ENCODE measurements at regions not wholly inside any gene's neighbourhood (a gene's known extent, or its start where the extent isn't known, plus 50 kb on each side); places are given as distances from the start of the nearest gene placed in this dataset.
"Not testable (repeated sequence)": the region's sequence is repeated elsewhere in the genome, so short reads cannot be mapped to it uniquely, and the experiment has no call there.

DNA sequence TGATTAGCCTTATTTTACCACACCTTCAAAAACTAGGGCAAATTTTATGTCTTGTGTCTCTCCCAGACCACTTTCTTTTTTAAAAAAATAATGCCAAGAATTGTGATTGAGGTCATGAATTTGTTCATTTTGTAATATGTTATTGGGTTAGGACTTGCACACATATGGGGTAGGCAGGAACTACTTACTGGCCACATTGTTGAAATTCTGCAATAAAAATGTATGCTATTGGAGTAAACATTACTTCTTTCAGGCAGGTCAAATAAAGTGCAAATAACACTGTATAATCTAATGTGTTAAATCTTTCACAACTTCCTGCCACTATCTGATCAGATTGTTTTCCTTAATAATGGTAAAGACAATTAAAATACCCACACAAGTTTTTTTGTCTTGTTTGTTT is 166.6 kb upstream of the COL11A1 start:
- H3K9me3 Mint-ChIP-seq (ENCODE audit: low read depth), result peaks cover 4% of the 10 kb centered on the region
- DNase-seq (no peak), ATAC-seq (no peak)
- ChIA-PET CTCF (no interaction called here), POLR2A (no interaction called here)
- H3K4me3 Mint-ChIP-seq, result no peak overlapping the region
- intact Hi-C loops (cut with DNase I, micrococcal nuclease), result no loop called here
- no peak overlapping the region for H3K27ac Mint-ChIP-seq
- H3K27me3 Mint-ChIP-seq, result no peaks in the 10 kb centered on the region
- H3K36me3 Mint-ChIP-seq (ENCODE audit: low read depth), result no peaks in the 10 kb centered on the region
- no peaks in the 10 kb centered on the region for H3K4me1 Mint-ChIP-seq

DNA sequence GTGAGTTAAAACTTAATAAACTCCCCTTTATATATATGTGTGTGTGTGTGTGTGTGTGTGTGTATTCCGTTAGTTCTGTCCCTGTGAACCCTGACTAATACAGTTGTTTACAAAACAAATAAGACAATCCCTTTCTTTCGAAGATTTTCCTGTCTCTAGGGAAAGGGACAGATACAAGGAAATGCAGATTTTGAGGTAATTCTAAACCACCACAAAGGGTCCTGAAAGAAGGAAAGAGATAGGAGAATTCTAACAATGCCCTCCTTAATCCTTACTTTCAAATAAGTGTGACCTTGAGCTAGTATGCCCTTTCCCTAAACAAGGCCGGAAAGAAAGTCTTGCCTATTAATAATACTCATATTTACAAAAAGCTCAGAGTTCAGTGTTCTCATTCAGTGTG is 164.8 kb upstream of the COL11A1 start:
- ATAC-seq (no peak), DNase-seq (no peak)
- POLR2A ChIA-PET, result no interaction called here
- Mint-ChIP-seq H3K4me3 (no peak overlapping the region), H3K27me3 (no peaks in the 10 kb centered on the region), H3K36me3 (ENCODE audit: low read depth) (no peaks in the 10 kb centered on the region), H3K27ac (no peak overlapping the region), H3K9me3 (ENCODE audit: low read depth) (peaks cover 4% of the 10 kb centered on the region), H3K4me1 (no peaks in the 10 kb centered on the region)
- intact Hi-C loops (cut with DNase I, micrococcal nuclease), result no loop called here
- CTCF ChIA-PET, result no interaction called here

DNA sequence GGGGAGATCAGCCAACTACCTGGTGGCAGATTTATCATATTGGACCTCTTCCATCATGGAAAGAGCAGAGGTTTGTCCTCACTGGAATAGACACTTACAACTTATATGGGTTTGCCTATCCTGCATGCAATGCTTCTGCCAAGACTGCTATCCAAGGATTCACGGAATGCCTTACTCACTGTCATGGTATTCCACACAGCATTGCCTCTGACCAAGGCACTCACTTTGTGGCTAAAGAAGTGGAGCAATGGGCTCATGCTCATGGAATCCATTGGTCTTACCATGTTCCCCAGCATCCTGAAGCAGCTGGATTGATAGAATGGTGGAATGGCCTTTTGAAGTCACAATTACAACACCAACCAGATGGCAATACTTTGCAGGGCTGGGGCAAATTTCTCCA is 163.1 kb upstream of the COL11A1 start:
- H3K4me1 Mint-ChIP-seq; intact Hi-C loops (cut with DNase I, micrococcal nuclease); H3K9me3 Mint-ChIP-seq (ENCODE audit: low read depth); POLR2A ChIA-PET; H3K27ac Mint-ChIP-seq; DNase-seq; CTCF ChIA-PET; H3K27me3 Mint-ChIP-seq; H3K36me3 Mint-ChIP-seq (ENCODE audit: low read depth); H3K4me3 Mint-ChIP-seq; ATAC-seq: not testable (repeated sequence)

DNA sequence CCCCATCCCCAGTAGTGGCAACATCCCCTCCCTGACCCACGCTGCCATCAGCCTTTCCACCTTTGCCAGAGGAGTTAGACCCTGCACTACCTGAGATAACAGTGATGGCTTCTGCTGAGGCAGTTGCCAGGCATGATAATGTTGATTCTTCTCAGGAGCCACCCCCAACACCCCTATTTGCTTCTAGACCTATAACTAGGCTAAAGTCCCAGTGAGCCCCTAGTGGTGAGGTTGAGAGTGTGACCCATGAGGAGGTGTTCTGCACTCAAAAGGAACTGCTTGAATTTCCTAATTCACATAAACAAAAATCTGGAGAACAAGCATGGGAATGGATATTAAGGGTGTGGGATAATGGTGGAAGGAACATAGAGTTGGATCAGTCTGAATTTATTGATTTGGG is 159.6 kb upstream of the COL11A1 start:
- Mint-ChIP-seq H3K9me3 (ENCODE audit: low read depth) (peaks cover 4% of the 10 kb centered on the region), H3K4me1 (no peaks in the 10 kb centered on the region), H3K27me3 (no peaks in the 10 kb centered on the region), H3K36me3 (ENCODE audit: low read depth) (no peaks in the 10 kb centered on the region), H3K4me3 (no peak overlapping the region), H3K27ac (no peak overlapping the region)
- POLR2A ChIA-PET, result no interaction called here
- no peak for ATAC-seq
- intact Hi-C loops (cut with DNase I, micrococcal nuclease), result no loop called here
- DNase-seq, result no peak
- CTCF ChIA-PET, result no interaction called here

DNA sequence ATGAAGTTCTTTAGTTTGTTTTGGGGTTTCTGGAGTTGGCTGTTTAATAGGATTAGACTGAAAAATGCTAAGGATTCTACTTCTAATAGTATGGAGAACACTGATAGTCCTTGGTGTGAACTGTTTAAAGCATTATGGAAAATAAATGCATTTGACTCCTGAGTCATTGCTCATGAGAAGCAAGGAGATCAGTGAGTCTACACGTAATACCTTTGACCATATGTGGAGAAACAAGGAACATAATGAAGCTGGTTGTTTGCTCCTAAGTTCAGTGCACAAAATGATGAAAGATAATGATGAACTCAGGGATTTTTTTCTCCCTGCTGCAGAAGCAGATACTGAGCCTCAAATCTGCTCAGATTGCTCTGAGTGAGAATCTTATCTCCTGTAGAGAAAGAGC is 158.9 kb upstream of the COL11A1 start:
- no peaks in the 10 kb centered on the region for H3K4me1 Mint-ChIP-seq
- no peaks in the 10 kb centered on the region for H3K27me3 Mint-ChIP-seq
- no peaks in the 10 kb centered on the region for H3K36me3 Mint-ChIP-seq (ENCODE audit: low read depth)
- CTCF ChIA-PET, result no interaction called here
- no peak for DNase-seq
- no peak for ATAC-seq
- H3K9me3 Mint-ChIP-seq (ENCODE audit: low read depth), result peaks cover 5% of the 10 kb centered on the region
- H3K27ac Mint-ChIP-seq, result no peak overlapping the region
- intact Hi-C loops (cut with DNase I, micrococcal nuclease), result no loop called here
- H3K4me3 Mint-ChIP-seq, result no peak overlapping the region
- POLR2A ChIA-PET, result no interaction called here

DNA sequence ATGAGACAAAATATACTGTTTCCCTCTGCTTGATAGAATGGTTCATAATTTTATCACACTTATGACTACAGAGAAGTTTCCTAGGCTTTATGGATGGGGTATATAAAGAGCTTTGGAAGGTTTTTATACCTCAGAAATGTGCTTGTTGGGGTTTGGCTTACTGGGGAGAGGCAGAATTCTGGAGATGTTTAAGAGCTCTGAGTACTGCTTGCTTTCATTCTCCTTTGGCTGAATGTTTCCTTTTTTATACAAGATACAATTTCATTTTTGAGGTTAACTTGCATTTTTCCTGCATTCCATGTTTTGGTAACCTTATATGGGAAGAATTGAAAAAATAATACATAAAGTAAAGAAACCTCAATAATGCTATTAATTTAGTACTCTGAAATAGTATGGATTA is 157.7 kb upstream of the COL11A1 start:
- H3K4me3 Mint-ChIP-seq, result no peak overlapping the region
- no peaks in the 10 kb centered on the region for H3K4me1 Mint-ChIP-seq
- ChIA-PET CTCF (no interaction called here), POLR2A (no interaction called here)
- H3K27ac Mint-ChIP-seq, result no peak overlapping the region
- no peak for ATAC-seq
- intact Hi-C loops (cut with DNase I, micrococcal nuclease), result no loop called here
- H3K9me3 Mint-ChIP-seq (ENCODE audit: low read depth), result peaks cover 4% of the 10 kb centered on the region
- no peak for DNase-seq
- H3K27me3 Mint-ChIP-seq, result no peaks in the 10 kb centered on the region
- H3K36me3 Mint-ChIP-seq (ENCODE audit: low read depth), result no peaks in the 10 kb centered on the region

DNA sequence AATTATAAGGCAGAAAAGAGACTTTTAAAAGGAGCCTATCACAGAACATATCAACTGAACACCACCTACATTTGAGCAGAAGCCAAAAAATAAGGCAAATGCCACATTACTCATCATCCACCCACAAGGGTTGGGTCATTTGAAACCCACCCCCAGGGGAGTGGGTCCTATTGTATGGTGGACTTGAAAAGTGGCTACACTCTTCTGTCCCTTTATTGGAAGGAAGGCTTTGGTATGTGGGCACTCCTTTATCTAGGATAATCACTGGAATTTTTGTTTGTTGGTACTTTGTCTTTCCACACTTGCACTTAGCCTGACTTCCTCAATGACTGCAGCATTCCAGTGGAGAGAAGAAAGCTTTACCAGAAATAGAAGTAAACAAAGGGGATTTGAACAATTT is 157.2 kb upstream of the COL11A1 start:
- Mint-ChIP-seq H3K27me3 (no peaks in the 10 kb centered on the region), H3K4me3 (no peak overlapping the region), H3K4me1 (no peaks in the 10 kb centered on the region), H3K36me3 (ENCODE audit: low read depth) (no peaks in the 10 kb centered on the region), H3K9me3 (ENCODE audit: low read depth) (peaks cover 1% of the 10 kb centered on the region), H3K27ac (no peak overlapping the region)
- ChIA-PET POLR2A (no interaction called here), CTCF (no interaction called here)
- DNase-seq (no peak), ATAC-seq (no peak)
- intact Hi-C loops (cut with DNase I, micrococcal nuclease), result no loop called here

DNA sequence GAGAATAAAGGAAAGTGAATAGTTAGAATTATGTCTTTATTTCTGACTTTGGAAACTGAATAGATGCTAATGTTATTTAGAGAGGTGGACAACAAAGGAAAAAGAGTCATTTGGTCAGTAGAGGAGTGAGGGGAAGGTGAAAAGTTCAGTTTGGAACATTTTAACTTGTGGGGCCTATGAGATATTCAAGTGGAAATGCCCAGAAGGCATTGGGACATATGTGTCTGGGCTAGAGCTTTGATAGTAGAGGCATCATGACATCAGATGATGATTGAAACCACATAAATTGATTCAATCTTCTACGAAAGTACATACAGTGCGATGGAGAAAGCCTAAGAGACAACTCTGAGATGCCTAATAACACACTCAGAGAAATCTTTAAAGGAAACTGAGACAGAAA is 151.7 kb upstream of the COL11A1 start:
- POLR2A ChIA-PET, result no interaction called here
- Mint-ChIP-seq H3K9me3 (ENCODE audit: low read depth) (peaks cover 1% of the 10 kb centered on the region), H3K36me3 (ENCODE audit: low read depth) (no peaks in the 10 kb centered on the region), H3K4me1 (no peaks in the 10 kb centered on the region), H3K4me3 (no peak overlapping the region), H3K27me3 (no peaks in the 10 kb centered on the region), H3K27ac (no peak overlapping the region)
- ATAC-seq (no peak), DNase-seq (no peak)
- intact Hi-C loops (cut with DNase I, micrococcal nuclease), result no loop called here
- CTCF ChIA-PET, result no interaction called here

DNA sequence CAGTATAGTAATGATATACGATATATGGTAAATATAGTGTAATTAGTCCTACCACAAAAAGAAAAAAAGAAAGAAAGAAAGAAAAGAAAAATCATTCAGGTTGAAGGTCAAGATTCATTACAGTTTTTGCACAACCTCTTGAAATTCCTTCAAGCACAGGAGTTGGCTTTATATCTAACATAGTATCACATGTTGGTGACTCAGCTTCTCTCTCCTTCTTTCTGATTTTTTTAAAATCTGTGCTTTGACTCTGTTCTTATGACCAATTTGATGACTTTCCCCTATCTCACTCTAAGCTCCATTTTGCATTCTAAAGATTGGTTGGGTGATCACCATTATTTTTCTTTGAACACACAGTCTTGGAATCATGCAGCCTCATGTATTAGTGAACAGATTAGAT is 148.2 kb upstream of the COL11A1 start:
- Mint-ChIP-seq H3K27ac (no peak overlapping the region), H3K9me3 (ENCODE audit: low read depth) (no peaks in the 10 kb centered on the region), H3K27me3 (no peaks in the 10 kb centered on the region), H3K4me1 (no peaks in the 10 kb centered on the region), H3K36me3 (ENCODE audit: low read depth) (no peaks in the 10 kb centered on the region), H3K4me3 (no peak overlapping the region)
- intact Hi-C loops (cut with DNase I, micrococcal nuclease), result no loop called here
- POLR2A ChIA-PET, result no interaction called here
- CTCF ChIA-PET, result no interaction called here
- ATAC-seq (no peak), DNase-seq (no peak)

DNA sequence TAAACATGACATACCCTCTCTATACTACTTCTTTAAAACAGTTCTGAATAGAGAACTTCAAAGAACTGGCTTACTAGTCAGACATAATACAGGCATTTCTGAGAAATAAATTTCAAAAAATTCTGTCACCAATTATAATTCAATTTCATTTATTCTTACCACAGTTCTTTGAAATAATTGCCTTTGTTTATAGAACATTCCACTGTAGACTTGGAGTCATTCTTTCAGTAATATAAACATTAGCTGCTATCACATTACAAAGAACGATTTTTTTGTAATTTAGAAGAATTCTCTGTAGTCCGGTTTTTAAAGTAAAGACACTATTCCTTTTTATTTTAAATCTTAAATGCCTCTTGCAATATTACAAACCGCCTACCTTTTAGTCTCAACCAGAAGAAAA is 146.4 kb upstream of the COL11A1 start:
- intact Hi-C loops (cut with DNase I, micrococcal nuclease), result no loop called here
- no peaks in the 10 kb centered on the region for H3K27me3 Mint-ChIP-seq
- POLR2A ChIA-PET, result no interaction called here
- CTCF ChIA-PET, result interaction anchor here (0.7 kb wide), 1 partner anchor 68 kb away, joined by 3 read pairs; no protein-coding TSS in a partner anchor
- H3K36me3 Mint-ChIP-seq (ENCODE audit: low read depth), result no peaks in the 10 kb centered on the region
- ATAC-seq (no peak), DNase-seq (no peak)
- no peaks in the 10 kb centered on the region for H3K9me3 Mint-ChIP-seq (ENCODE audit: low read depth)
- no peaks in the 10 kb centered on the region for H3K4me1 Mint-ChIP-seq
- no peak overlapping the region for H3K4me3 Mint-ChIP-seq
- H3K27ac Mint-ChIP-seq, result no peak overlapping the region

DNA sequence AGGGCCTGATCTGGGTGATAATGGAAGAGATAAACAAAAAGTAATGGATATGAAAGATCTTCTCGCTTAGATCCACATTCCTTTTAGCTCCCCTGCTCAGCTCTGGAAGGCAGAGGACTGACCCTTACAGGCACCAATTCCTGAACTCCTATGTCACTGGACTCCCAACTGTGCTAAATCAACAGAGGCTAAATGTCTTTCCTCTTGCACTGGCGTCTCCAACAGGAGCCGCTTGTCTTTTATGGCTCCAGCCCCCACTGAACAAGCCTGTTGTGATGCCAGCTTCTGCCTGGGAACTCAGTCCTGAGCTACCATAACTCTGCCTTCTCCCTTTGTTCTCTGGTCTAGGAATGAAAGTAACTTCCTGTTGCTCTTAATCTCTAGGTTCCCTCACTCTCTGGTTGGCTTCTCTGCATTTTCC is 142.1 kb upstream of the COL11A1 start:
- no peak for DNase-seq
- intact Hi-C loops (cut with DNase I, micrococcal nuclease), result no loop called here
- Mint-ChIP-seq H3K27me3 (no peaks in the 10 kb centered on the region), H3K4me1 (no peaks in the 10 kb centered on the region), H3K9me3 (ENCODE audit: low read depth) (no peaks in the 10 kb centered on the region), H3K27ac (no peak overlapping the region), H3K36me3 (ENCODE audit: low read depth) (no peaks in the 10 kb centered on the region), H3K4me3 (no peak overlapping the region)
- ChIA-PET POLR2A (no interaction called here), CTCF (no interaction called here)
- no peak for ATAC-seq

DNA sequence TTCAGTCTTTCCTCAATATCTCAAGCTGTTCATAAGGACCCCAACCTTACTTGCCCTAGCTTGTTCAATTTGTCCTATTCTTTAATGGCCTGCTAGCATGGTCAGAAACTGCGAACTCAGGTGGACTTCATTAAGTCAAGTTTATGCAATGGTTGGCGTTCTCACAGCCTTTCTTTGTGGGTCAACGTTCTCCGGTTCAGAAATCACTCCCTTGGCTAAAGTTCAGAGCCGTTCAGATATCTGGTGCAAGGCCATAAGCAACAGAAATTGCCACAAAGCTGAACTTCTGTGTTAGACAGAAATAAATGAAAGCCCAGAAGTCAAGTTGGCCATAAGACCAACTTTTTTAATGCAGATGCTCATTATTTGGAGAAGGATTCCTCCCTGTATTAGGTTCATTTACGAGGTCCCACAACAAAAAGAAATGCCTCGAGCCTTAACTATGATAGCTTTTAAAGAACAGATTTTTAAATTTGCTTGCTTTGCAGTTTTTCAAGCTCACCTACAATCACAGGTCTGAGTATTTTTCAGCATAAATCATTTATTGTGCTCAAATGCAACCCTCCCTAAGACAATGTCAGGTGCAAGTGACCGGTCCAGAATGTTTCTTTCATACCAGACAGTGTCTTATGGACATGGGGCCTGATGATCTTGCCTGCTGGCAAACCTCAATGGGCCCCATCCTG is 140.2 kb upstream of the COL11A1 start:
- ATAC-seq (no peak), DNase-seq (no peak)
- intact Hi-C loops (cut with DNase I, micrococcal nuclease), result no loop called here
- no peaks in the 10 kb centered on the region for H3K9me3 Mint-ChIP-seq (ENCODE audit: low read depth)
- no peaks in the 10 kb centered on the region for H3K27me3 Mint-ChIP-seq
- no peaks in the 10 kb centered on the region for H3K36me3 Mint-ChIP-seq (ENCODE audit: low read depth)
- POLR2A ChIA-PET, result no interaction called here
- CTCF ChIA-PET, result interaction anchor here (1.4 kb wide), 1 partner anchor 9 kb away, joined by 3 read pairs; no protein-coding TSS in a partner anchor
- no peak overlapping the region for H3K27ac Mint-ChIP-seq
- no peaks in the 10 kb centered on the region for H3K4me1 Mint-ChIP-seq
- H3K4me3 Mint-ChIP-seq, result no peak overlapping the region

DNA sequence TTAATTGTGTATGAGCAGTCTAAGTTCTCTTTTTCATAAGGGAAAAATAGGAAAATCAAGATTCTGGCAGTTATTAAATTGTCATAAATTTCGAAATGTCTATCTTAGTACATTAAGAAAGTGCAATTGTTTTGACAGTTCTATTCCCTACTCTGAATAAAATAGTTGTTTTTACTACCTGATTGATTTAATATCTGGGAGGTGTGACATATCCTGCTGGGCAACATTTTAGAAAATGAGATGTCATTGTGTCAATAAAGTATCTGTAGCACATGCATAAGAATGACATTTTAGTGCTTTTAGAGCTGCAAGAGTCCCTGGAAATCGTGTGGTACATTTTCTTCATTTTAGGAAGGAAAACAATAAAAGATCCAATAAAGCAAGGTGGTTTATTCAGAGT is 139.2 kb upstream of the COL11A1 start:
- Mint-ChIP-seq H3K27ac (no peak overlapping the region), H3K4me1 (no peaks in the 10 kb centered on the region), H3K9me3 (ENCODE audit: low read depth) (no peaks in the 10 kb centered on the region), H3K27me3 (no peaks in the 10 kb centered on the region), H3K36me3 (ENCODE audit: low read depth) (no peaks in the 10 kb centered on the region), H3K4me3 (no peak overlapping the region)
- DNase-seq (no peak), ATAC-seq (no peak)
- CTCF ChIA-PET, result no interaction called here
- POLR2A ChIA-PET, result no interaction called here
- intact Hi-C loops (cut with DNase I, micrococcal nuclease), result no loop called here
